Endothelial cell of umbilical vein (primary cell): ENCODE measurements at regions not wholly inside any gene's neighbourhood (a gene's known extent, or its start where the extent isn't known, plus 50 kb on each side); places are given as distances from the start of the nearest gene placed in this dataset.

Source experiments
- BruUV-seq: library from RNA; stranded (reverse); fragments of 400-500 nt; replicated peaks from 2 replicates; lab custom pipeline; 2021; lab: Mats Ljungman, UMichigan
- CTCF ChIA-PET: fragments of 300-600, 350-600 bp; sonication (Branson Sonifier 250); formaldehyde crosslinking; loops from one replicate; lab custom pipeline; 2021; ENCODE audit warnings: antibody characterized with exemption, inconsistent platforms; lab: Charles Lee
- POLR2A ChIA-PET: fragments of 300-600, 350-600 bp; sonication (Branson Sonifier 250); formaldehyde crosslinking; loops from one replicate; lab custom pipeline; 2021; ENCODE audit warnings: antibody characterized with exemption, inconsistent platforms; lab: Charles Lee
- DNase-seq: peaks from one replicate; pipeline ENCODE4 v3.0.0-alpha.2; 2011; ENCODE audit warnings: low read depth, low spot score
- FAIRE-seq: peaks from 2 replicates; lab custom pipeline; 2011; peaks lifted over from hg19 to GRCh38; lab: Jason Lieb, UNC
- H2AFZ ChIP-seq: 2 replicates; pipeline ENCODE4 v1.6.0; 2012; ENCODE audit warnings: low read depth, low read length, control low read depth, inconsistent platforms
- H3K27ac ChIP-seq: 2 replicates; pipeline ENCODE4 v1.5.1; 2011; ENCODE audit warnings: low read depth, mild to moderate bottlenecking, control low read depth, low read length, moderate library complexity; ENCODE audit not compliant: insufficient read depth
- H3K27me3 ChIP-seq, 2 experiments: 2 replicates each; pipeline versions ENCODE4 v1.6.0 to v1.6.1; 2011; ENCODE audit warnings: low read length in 2 of 2, mixed read lengths in 1 of 2; ENCODE audit not compliant: control insufficient read depth in 2 of 2, insufficient read depth in 2 of 2
- H3K36me3 ChIP-seq, 2 experiments: 2 replicates in 1 of 2; 3 replicates in 1 of 2; pipeline ENCODE4 v1.5.1; 2011; ENCODE audit warnings: low read length in 2 of 2, mild to moderate bottlenecking in 1 of 2, moderate library complexity in 1 of 2; ENCODE audit not compliant: control insufficient read depth in 2 of 2, insufficient read depth in 2 of 2; ENCODE audit errors: extremely low read depth in 1 of 2
- H3K4me1 ChIP-seq: 3 replicates; pipeline ENCODE4 v1.5.1; 2011; ENCODE audit warnings: mild to moderate bottlenecking, low read length; ENCODE audit not compliant: control insufficient read depth, insufficient read depth; ENCODE audit errors: extremely low read depth
- H3K4me2 ChIP-seq: 2 replicates; pipeline ENCODE4 v1.6.1; 2011; ENCODE audit warnings: low read length, control low read depth, mixed read lengths; ENCODE audit not compliant: insufficient read depth
- H3K4me3 ChIP-seq, 3 experiments: fragments of 200-600 bp in 1 of 3; sonication (generic), shearing (Covaris generic) in 1 of 3; replicated peaks in 1 of 3; 2 replicates each; pipeline ENCODE4 v1.5.1; 2011 to 2016; ENCODE audit warnings: control low read depth in 3 of 3, low read length in 3 of 3, mild to moderate bottlenecking in 2 of 3, inconsistent platforms in 1 of 3, low read depth in 1 of 3, moderate library complexity in 1 of 3; ENCODE audit not compliant: insufficient read depth in 1 of 3
- H3K79me2 ChIP-seq: 2 replicates; pipeline ENCODE4 v1.6.0; 2012; ENCODE audit warnings: low read length, inconsistent platforms; ENCODE audit not compliant: control insufficient read depth, insufficient read depth
- H3K9ac ChIP-seq: replicated peaks from 2 replicates; pipeline ENCODE3; 2011; ENCODE audit warnings: low read length, control low read depth; ENCODE audit not compliant: insufficient read depth; ENCODE audit errors: extremely low read depth
- H3K9me1 ChIP-seq: replicated peaks from 3 replicates; pipeline ENCODE4 v1.6.0; 2011; ENCODE audit warnings: mild to moderate bottlenecking, low read length; ENCODE audit not compliant: control insufficient read depth, insufficient read depth; ENCODE audit errors: extremely low read depth
- H3K9me3 ChIP-seq: replicated peaks from 2 replicates; pipeline ENCODE4 v1.5.1; 2012; ENCODE audit warnings: low read length, inconsistent platforms; ENCODE audit not compliant: control insufficient read depth, insufficient read depth
- H4K20me1 ChIP-seq: replicated peaks from 2 replicates; pipeline ENCODE3; 2011; ENCODE audit warnings: mild to moderate bottlenecking, low read length; ENCODE audit not compliant: control insufficient read depth, insufficient read depth; ENCODE audit errors: extremely low read depth
- GATA2 ChIP-seq: IDR thresholded peaks from 2 replicates; pipeline ENCODE4 v1.7.0; 2011; ENCODE audit warnings: low read depth, mild to moderate bottlenecking, moderate library complexity, mixed read lengths, low read length; ENCODE audit not compliant: insufficient read length, insufficient read depth
- JUN ChIP-seq: IDR thresholded peaks from 2 replicates; pipeline ENCODE4 v1.6.1; 2011; ENCODE audit warnings: borderline replicate concordance, low read depth; ENCODE audit not compliant: insufficient read length, insufficient read depth
- MYC ChIP-seq: IDR thresholded peaks from one replicate; pipeline ENCODE4 v1.6.1; 2011; ENCODE audit warnings: mild to moderate bottlenecking, low read depth, low read length
- POLR2A ChIP-seq: IDR thresholded peaks from 2 replicates; pipeline ENCODE4 v1.6.1; 2012; ENCODE audit warnings: low read depth, mild to moderate bottlenecking, control low read depth, low read length
- POLR2AphosphoS5 ChIP-seq: IDR thresholded peaks from 2 replicates; pipeline ENCODE4 v1.6.1; 2012; ENCODE audit warnings: low read depth, mild to moderate bottlenecking, control low read depth, low read length, moderate library complexity; ENCODE audit not compliant: insufficient read depth
- dilution Hi-C: fragments of 300-500 bp; cut with MboI; formaldehyde crosslinking; loops from one replicate; pipeline ENCODE4 v1.15.0; 2019; ENCODE audit warnings: low sequenced_read_pairs; ENCODE audit not compliant: extremely low pct_ligation_motif_present
- intact Hi-C: fragments of 100-400 bp; cut with micrococcal nuclease; formaldehyde crosslinking; loops from one replicate; pipeline ENCODE4 v1.10.0; 2022
- TF ChIP-seq, protein P1 (sequence below), 2 donors: IDR thresholded peaks; 1 replicate in 1 of 2; 2 replicates in 1 of 2; pipeline ENCODE4 v1.5.1; 2011; ENCODE audit warnings: low read length in 2 of 2, mild to moderate bottlenecking in 2 of 2, moderate library complexity in 2 of 2, control low read depth in 1 of 2, inconsistent platforms in 1 of 2, low read depth in 1 of 2; ENCODE audit not compliant: insufficient read depth in 1 of 2; ENCODE audit errors: extremely low read depth in 1 of 2
- TF ChIP-seq, protein P2 (sequence below): IDR thresholded peaks from 2 replicates; pipeline ENCODE4 v1.6.1; 2011; ENCODE audit not compliant: insufficient read depth, insufficient read length

DNA sequence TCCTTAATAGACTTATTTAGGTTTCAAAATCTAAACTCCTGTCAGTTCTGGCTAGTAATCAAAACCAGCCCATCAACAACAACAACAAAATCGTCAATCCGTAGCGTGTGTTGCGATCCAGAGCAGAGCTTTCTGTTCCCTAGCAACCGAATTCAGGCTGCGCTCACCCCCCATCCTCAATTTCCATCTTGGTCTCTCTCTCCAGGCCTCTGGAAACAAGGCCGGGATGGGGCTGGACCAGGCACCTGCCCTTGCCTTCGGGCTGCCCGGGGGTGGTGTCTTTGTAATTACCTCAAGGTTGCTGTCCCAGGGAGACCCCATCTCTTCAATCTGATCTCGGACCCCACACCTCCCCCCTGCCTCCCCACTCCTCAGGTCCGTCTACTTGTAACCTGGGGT is 1341.5 kb downstream of the BRD1 start:
- Histone ChIP-seq H3K4me3 (no peak overlapping the region), H3K9me3 (no peaks in the 10 kb centered on the region), H4K20me1 (no peaks in the 10 kb centered on the region), H3K79me2 (no peaks in the 10 kb centered on the region), H3K27me3 (peaks cover 16 to 22% of the 10 kb centered on the region in 2 experiments), H2AFZ (no peak overlapping the region), H3K36me3 (no peaks in the 10 kb centered on the region), H3K27ac (no peak overlapping the region), H3K9ac (no peak overlapping the region), H3K9me1 (no peaks in the 10 kb centered on the region), H3K4me1 (no peaks in the 10 kb centered on the region), H3K4me2 (no peak overlapping the region)
- dilution Hi-C loops, result no loop called here
- no TSS peak for BruUV-seq
- CTCF ChIA-PET, result no interaction called here
- no peak for DNase-seq
- POLR2A ChIA-PET, result no interaction called here
- TF ChIP-seq, protein P1, sequence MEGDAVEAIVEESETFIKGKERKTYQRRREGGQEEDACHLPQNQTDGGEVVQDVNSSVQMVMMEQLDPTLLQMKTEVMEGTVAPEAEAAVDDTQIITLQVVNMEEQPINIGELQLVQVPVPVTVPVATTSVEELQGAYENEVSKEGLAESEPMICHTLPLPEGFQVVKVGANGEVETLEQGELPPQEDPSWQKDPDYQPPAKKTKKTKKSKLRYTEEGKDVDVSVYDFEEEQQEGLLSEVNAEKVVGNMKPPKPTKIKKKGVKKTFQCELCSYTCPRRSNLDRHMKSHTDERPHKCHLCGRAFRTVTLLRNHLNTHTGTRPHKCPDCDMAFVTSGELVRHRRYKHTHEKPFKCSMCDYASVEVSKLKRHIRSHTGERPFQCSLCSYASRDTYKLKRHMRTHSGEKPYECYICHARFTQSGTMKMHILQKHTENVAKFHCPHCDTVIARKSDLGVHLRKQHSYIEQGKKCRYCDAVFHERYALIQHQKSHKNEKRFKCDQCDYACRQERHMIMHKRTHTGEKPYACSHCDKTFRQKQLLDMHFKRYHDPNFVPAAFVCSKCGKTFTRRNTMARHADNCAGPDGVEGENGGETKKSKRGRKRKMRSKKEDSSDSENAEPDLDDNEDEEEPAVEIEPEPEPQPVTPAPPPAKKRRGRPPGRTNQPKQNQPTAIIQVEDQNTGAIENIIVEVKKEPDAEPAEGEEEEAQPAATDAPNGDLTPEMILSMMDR (IDR thresholded peaks at IDR 0.05; ENCODE audit: extremely low read depth in 1 of 2, insufficient read depth in 1 of 2, low read depth in 1 of 2, low read length in 2 of 2), result no peak
- TF ChIP-seq, protein P2, sequence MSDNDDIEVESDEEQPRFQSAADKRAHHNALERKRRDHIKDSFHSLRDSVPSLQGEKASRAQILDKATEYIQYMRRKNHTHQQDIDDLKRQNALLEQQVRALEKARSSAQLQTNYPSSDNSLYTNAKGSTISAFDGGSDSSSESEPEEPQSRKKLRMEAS, result no peak
- TF ChIP-seq MYC (no peak), POLR2AphosphoS5 (no peak), GATA2 (no peak), POLR2A (no peak), JUN (no peak)
- no peak for FAIRE-seq
- intact Hi-C loops, result loop anchor here (10.0 kb wide), 1 partner anchor 1691 kb away; no protein-coding TSS in a partner anchor
